Natural killer cell (primary cell): ENCODE measurements at regions not wholly inside any gene's neighbourhood (a gene's known extent, or its start where the extent isn't known, plus 50 kb on each side); places are given as distances from the start of the nearest gene placed in this dataset.

Source experiments
- ATAC-seq, 3 donors: fragments of 150-1000 bp in 2 of 3; fragments of 200-7000 bp in 1 of 3; cut with Tn5 transposase; 1 replicate in 1 of 3; 2 replicates in 2 of 3; pipeline ENCODE4 v1.10.0; 2021; ENCODE audit warnings: mild to moderate bottlenecking in 2 of 3, moderate library complexity in 2 of 3
- DNase-seq, 2 donors: peaks; one replicate each; pipeline versions ENCODE4 v3.0.0 to v3.0.0-alpha.2; 2013 to 2021; ENCODE audit warnings: mixed read lengths in 1 of 2
- H3K27ac ChIP-seq: one replicate; pipeline ENCODE4 v1.5.1; 2013; ENCODE audit warnings: mild to moderate bottlenecking, low read length
- H3K27me3 ChIP-seq: one replicate; pipeline ENCODE4 v1.6.1; 2013; ENCODE audit warnings: low read length; ENCODE audit not compliant: control insufficient read depth, insufficient read depth
- H3K36me3 ChIP-seq: one replicate; pipeline ENCODE4 v1.6.1; 2013; ENCODE audit warnings: low read length; ENCODE audit not compliant: control insufficient read depth, insufficient read depth
- H3K4me1 ChIP-seq: one replicate; pipeline ENCODE4 v1.6.1; 2013; ENCODE audit warnings: low read length; ENCODE audit not compliant: control insufficient read depth, insufficient read depth
- H3K4me3 ChIP-seq: one replicate; pipeline ENCODE4 v1.5.1; 2013; ENCODE audit warnings: low read length
- H3K9me3 ChIP-seq: one replicate; pipeline ENCODE4 v1.6.1; 2013; ENCODE audit warnings: low read length; ENCODE audit not compliant: control insufficient read depth, insufficient read depth
- H3K27ac Mint-ChIP-seq, 2 donors: one replicate each; pipeline ENCODE4 v1.8.0; 2022; ENCODE audit warnings: mild to moderate bottlenecking in 2 of 2, mixed read lengths in 2 of 2, moderate library complexity in 1 of 2
- H3K27me3 Mint-ChIP-seq, 2 donors: one replicate each; pipeline ENCODE4 v1.8.0; 2022; ENCODE audit warnings: low read depth in 2 of 2, mixed read lengths in 2 of 2
- H3K36me3 Mint-ChIP-seq: one replicate; pipeline ENCODE4 v1.8.0; 2022; ENCODE audit warnings: mixed read lengths
- H3K4me1 Mint-ChIP-seq, 2 donors: one replicate each; pipeline ENCODE4 v1.8.0; 2022; ENCODE audit warnings: mixed read lengths in 2 of 2
- H3K4me3 Mint-ChIP-seq: one replicate; pipeline ENCODE4 v1.8.0; 2022; ENCODE audit warnings: mild to moderate bottlenecking, moderate library complexity, mixed read lengths
- H3K9me3 Mint-ChIP-seq, 2 donors: one replicate each; pipeline ENCODE4 v1.8.0; 2022; ENCODE audit warnings: mixed read lengths in 2 of 2
- WGBS: methylation state at CpG from one replicate; pipeline ENCODE4 v1.1.7; 2013; ENCODE audit warnings: missing lambda C conversion rate; ENCODE audit not compliant: insufficient coverage; 5-methylcytosine and 5-hydroxymethylcytosine counted together
- intact Hi-C: fragments of 100-400 bp; cut with micrococcal nuclease; formaldehyde crosslinking; loops from one replicate; pipeline ENCODE4 v1.14.2; 2022
- TF ChIP-seq, protein P1 (sequence below): fragments of 200-600 bp; IDR thresholded peaks from one replicate; pipeline ENCODE4 v1.8.0; 2022; ENCODE audit warnings: antibody characterized with exemption

DNA sequence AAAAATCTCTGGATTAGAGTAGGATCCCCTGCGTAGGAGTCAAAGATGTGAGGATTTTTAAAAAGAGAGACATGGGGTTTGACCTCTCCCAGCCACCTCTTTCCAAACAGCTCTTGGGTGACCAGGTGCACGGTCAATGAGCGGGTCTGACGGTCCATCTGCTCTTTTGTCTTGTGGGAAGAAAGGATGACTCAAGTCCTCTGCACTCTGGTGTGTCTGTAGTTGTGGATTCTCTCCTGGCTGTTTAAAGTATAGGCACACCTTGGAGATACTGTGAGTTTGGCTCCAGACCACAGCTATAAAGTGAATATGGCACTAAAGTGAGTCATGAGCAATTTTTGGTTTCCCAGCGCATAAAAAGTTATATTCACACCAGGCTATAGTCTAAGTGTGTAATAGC is 209.8 kb downstream of the BMP7 start:
- H3K27ac ChIP-seq = no peak overlapping the region
- intact Hi-C loops = no loop called here
- 95% methylated on average over 4 of the region's 5 CpGs for WGBS
- no peaks in the 10 kb centered on the region for H3K36me3 Mint-ChIP-seq
- no peak for DNase-seq
- TF ChIP-seq, protein P1, sequence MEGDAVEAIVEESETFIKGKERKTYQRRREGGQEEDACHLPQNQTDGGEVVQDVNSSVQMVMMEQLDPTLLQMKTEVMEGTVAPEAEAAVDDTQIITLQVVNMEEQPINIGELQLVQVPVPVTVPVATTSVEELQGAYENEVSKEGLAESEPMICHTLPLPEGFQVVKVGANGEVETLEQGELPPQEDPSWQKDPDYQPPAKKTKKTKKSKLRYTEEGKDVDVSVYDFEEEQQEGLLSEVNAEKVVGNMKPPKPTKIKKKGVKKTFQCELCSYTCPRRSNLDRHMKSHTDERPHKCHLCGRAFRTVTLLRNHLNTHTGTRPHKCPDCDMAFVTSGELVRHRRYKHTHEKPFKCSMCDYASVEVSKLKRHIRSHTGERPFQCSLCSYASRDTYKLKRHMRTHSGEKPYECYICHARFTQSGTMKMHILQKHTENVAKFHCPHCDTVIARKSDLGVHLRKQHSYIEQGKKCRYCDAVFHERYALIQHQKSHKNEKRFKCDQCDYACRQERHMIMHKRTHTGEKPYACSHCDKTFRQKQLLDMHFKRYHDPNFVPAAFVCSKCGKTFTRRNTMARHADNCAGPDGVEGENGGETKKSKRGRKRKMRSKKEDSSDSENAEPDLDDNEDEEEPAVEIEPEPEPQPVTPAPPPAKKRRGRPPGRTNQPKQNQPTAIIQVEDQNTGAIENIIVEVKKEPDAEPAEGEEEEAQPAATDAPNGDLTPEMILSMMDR = no peak
- H3K4me1 ChIP-seq = no peaks in the 10 kb centered on the region
- ATAC-seq = no peak
- H3K9me3 Mint-ChIP-seq = no peaks in the 10 kb centered on the region
- no peaks in the 10 kb centered on the region for H3K36me3 ChIP-seq
- no peaks in the 10 kb centered on the region for H3K9me3 ChIP-seq
- peaks cover 7 to 13% of the 10 kb centered on the region in 2 donors for H3K27me3 Mint-ChIP-seq
- no peak overlapping the region for H3K4me3 Mint-ChIP-seq
- no peak overlapping the region for H3K4me3 ChIP-seq
- no peaks in the 10 kb centered on the region for H3K27me3 ChIP-seq
- no peaks in the 10 kb centered on the region for H3K4me1 Mint-ChIP-seq
- H3K27ac Mint-ChIP-seq = no peak overlapping the region

DNA sequence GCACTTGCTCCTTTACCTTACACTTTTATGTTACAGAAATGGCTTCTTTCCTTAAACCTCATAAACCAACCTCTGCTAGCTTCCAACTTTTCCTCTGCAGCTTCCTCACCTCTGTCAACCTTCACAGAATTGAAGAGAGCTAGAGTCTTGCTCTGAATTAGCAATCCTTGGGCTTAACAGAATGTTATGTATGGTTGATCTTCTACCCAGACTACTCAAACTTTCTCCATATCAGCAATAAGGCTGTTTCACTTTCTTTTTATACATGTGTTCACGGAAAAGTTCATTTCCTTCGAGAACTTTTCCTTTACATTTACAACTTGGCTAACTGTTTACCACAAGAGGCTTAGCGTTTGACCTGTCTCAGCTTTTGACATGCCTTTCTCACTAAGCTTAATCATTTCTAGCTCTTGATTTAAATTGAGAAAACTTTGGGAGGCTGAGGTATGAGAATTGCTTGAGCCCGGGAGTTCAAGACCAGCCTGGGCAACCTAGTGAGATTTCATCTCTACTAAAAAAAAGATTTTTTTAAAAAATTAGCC is 207.3 kb downstream of the BMP7 start:
- H3K4me1 Mint-ChIP-seq = no peaks in the 10 kb centered on the region
- Histone ChIP-seq H3K27me3 (no peaks in the 10 kb centered on the region), H3K9me3 (no peaks in the 10 kb centered on the region), H3K4me3 (no peak overlapping the region), H3K4me1 (no peaks in the 10 kb centered on the region), H3K27ac (no peak overlapping the region), H3K36me3 (no peaks in the 10 kb centered on the region)
- intact Hi-C loops = no loop called here
- no peaks in the 10 kb centered on the region for H3K9me3 Mint-ChIP-seq
- WGBS = 53% methylated on average over 4 of the region's 4 CpGs
- no peak overlapping the region for H3K4me3 Mint-ChIP-seq
- H3K27ac Mint-ChIP-seq = no peak overlapping the region
- H3K36me3 Mint-ChIP-seq = no peaks in the 10 kb centered on the region
- TF ChIP-seq, protein P1 = no peak
- no peak for ATAC-seq
- no peak for DNase-seq
- peaks cover 13 to 17% of the 10 kb centered on the region in 2 donors for H3K27me3 Mint-ChIP-seq

- no peak for ATAC-seq
- intact Hi-C loops = no loop called here
Measured at GRCh38 chr20:57060407-57061050, 205.9 kb downstream of the BMP7 start.

More at GRCh38 chr20:57060407-57061050, 205.9 kb downstream of the BMP7 start:
- DNase-seq = no peak
- WGBS = 65% methylated on average over 7 of the region's 8 CpGs
- TF ChIP-seq, protein P1 = no peak
- Mint-ChIP-seq H3K27me3 (peaks cover 17 to 21% of the 10 kb centered on the region in 2 donors), H3K4me1 (no peaks in the 10 kb centered on the region), H3K4me3 (no peak overlapping the region), H3K27ac (no peak overlapping the region), H3K36me3 (no peaks in the 10 kb centered on the region), H3K9me3 (no peaks in the 10 kb centered on the region)
- Histone ChIP-seq H3K9me3 (no peaks in the 10 kb centered on the region), H3K4me1 (no peaks in the 10 kb centered on the region), H3K36me3 (no peaks in the 10 kb centered on the region), H3K27me3 (no peaks in the 10 kb centered on the region), H3K27ac (no peak overlapping the region), H3K4me3 (no peak overlapping the region)
